Keratinocyte (primary cell): ENCODE measurements at regions not wholly inside any gene's neighbourhood (a gene's known extent, or its start where the extent isn't known, plus 50 kb on each side); places are given as distances from the start of the nearest gene placed in this dataset.

ENCODE experiments used
- DNase-seq: peaks from one replicate; pipeline ENCODE4 v3.0.0-alpha.2; 2011; ENCODE audit warnings: low read depth, missing footprints, low spot score
- FAIRE-seq: peaks from 2 replicates; lab custom pipeline; 2011; peaks lifted over from hg19 to GRCh38; lab: Jason Lieb, UNC
- H2AFZ ChIP-seq: 2 replicates; pipeline ENCODE4 v1.6.0; 2012; ENCODE audit warnings: low read length, control low read depth, inconsistent platforms; ENCODE audit not compliant: control insufficient read depth
- H3K27ac ChIP-seq: 2 replicates; pipeline ENCODE4 v1.5.1; 2011; ENCODE audit warnings: low read length; ENCODE audit not compliant: control insufficient read depth, insufficient read depth
- H3K27me3 ChIP-seq: 3 replicates; pipeline ENCODE4 v1.6.0; 2011; ENCODE audit warnings: low read length; ENCODE audit not compliant: control insufficient read depth, insufficient read depth; ENCODE audit errors: extremely low read depth
- H3K36me3 ChIP-seq, 2 experiments: 2 replicates in 1 of 2; 3 replicates in 1 of 2; pipeline ENCODE4 v1.5.1; 2011; ENCODE audit warnings: low read length in 2 of 2, mild to moderate bottlenecking in 1 of 2; ENCODE audit not compliant: control insufficient read depth in 2 of 2, insufficient read depth in 2 of 2; ENCODE audit errors: extremely low read depth in 1 of 2
- H3K4me1 ChIP-seq: 3 replicates; pipeline ENCODE4 v1.5.1; 2011; ENCODE audit warnings: low read length; ENCODE audit not compliant: control insufficient read depth, insufficient read depth; ENCODE audit errors: extremely low read depth
- H3K4me2 ChIP-seq: 3 replicates; pipeline ENCODE4 v1.6.0; 2011; ENCODE audit warnings: low read depth, low read length; ENCODE audit not compliant: control insufficient read depth, insufficient read depth; ENCODE audit errors: extremely low read depth
- H3K4me3 ChIP-seq, 3 experiments: fragments of 200-600 bp in 1 of 3; sonication (generic) in 1 of 3; 2 replicates in 2 of 3; 3 replicates in 1 of 3; pipeline ENCODE4 v1.5.1; 2011 to 2016; ENCODE audit warnings: low read length in 3 of 3, mild to moderate bottlenecking in 3 of 3, control low read depth in 2 of 3, inconsistent platforms in 1 of 3, low read depth in 1 of 3, mixed read lengths in 1 of 3, mixed run types in 1 of 3, moderate library complexity in 1 of 3; ENCODE audit not compliant: control insufficient read depth in 2 of 3, insufficient read depth in 2 of 3; ENCODE audit errors: extremely low read depth in 1 of 3
- H3K79me2 ChIP-seq: 2 replicates; pipeline ENCODE4 v1.6.0; 2012; ENCODE audit warnings: low read length; ENCODE audit not compliant: control insufficient read depth, insufficient read depth
- H3K9ac ChIP-seq: 3 replicates; pipeline ENCODE4 v1.6.0; 2011; ENCODE audit warnings: low read length; ENCODE audit not compliant: control insufficient read depth, insufficient read depth; ENCODE audit errors: extremely low read depth
- H3K9me1 ChIP-seq: 3 replicates; pipeline ENCODE4 v1.6.0; 2011; ENCODE audit warnings: low read length; ENCODE audit not compliant: control insufficient read depth, insufficient read depth; ENCODE audit errors: extremely low read depth
- H3K9me3 ChIP-seq: 2 replicates; pipeline ENCODE4 v1.5.1; 2012; ENCODE audit warnings: low read depth, low read length; ENCODE audit not compliant: control insufficient read depth
- H4K20me1 ChIP-seq: 3 replicates; pipeline ENCODE4 v1.6.0; 2011; ENCODE audit warnings: low read length; ENCODE audit not compliant: control insufficient read depth, insufficient read depth; ENCODE audit errors: extremely low read depth
- EZH2 ChIP-seq: IDR thresholded peaks from one replicate; pipeline ENCODE4 v1.6.1; 2012; ENCODE audit warnings: inconsistent platforms, mild to moderate bottlenecking, low read length, moderate library complexity
- dilution Hi-C: fragments of 300-500 bp; cut with MboI; formaldehyde crosslinking; loops from one replicate; pipeline ENCODE4 v1.7.0; 2020; ENCODE audit warnings: low sequenced_read_pairs; ENCODE audit not compliant: extremely low pct_ligation_motif_present
- TF ChIP-seq, protein P1 (sequence below), 3 experiments: IDR thresholded peaks in 1 of 3; conservative IDR thresholded peaks in 1 of 3; optimal IDR thresholded peaks in 1 of 3; 2 replicates in 2 of 3; 3 replicates in 1 of 3; pipeline versions ENCODE3 to v1.5.1; 2011; ENCODE audit warnings: low read length in 3 of 3, mild to moderate bottlenecking in 3 of 3, moderate library complexity in 2 of 3, control low read depth in 1 of 3, inconsistent platforms in 1 of 3; ENCODE audit not compliant: insufficient read depth in 2 of 3; ENCODE audit errors: extremely low read depth in 1 of 3

DNA sequence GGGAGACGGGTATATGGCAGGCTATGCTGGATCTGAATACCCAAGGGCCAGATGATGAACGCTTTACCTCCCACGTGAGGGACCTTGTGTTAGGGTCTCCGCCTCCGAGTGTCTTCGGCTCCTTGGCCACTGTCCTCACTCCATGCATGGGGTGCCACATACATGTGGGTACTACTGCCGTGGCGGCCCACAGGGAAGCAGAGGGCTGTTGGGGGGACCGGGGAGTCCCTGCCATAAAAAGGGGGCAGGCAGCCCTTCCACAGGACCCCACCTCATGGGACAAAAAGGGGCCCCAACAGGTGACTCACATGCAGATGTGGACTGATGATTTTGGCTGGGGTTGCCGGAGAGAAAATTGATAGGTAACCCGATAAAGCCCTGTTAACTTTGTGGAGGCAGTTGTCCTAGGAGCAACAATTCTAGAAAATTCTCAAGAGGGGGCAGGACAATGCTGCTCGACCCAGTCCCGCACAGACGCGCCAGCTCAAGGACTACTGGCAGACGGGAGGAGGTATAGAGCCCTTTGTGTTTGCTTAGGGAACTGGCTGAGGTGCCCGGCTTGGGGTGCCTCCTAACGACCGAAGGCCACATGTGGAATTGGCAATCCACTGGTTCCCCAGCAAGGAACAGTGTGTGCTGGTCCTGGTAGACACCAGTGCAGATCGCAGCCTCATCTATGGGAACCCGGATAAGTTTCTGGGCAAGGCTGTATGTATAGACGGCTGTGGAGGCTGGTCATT is 695.7 kb upstream of the AGA start:
- DNase-seq (no peak), FAIRE-seq (no peak)
- H3K27ac ChIP-seq, result no peak overlapping the region
- H3K9ac ChIP-seq, result no peak overlapping the region
- no peak overlapping the region for H3K4me2 ChIP-seq
- H3K27me3 ChIP-seq, result no peaks in the 10 kb centered on the region
- no peaks in the 10 kb centered on the region for H3K9me3 ChIP-seq
- H3K36me3 ChIP-seq, result no peaks in the 10 kb centered on the region
- TF ChIP-seq EZH2, result no peak
- TF ChIP-seq, protein P1, sequence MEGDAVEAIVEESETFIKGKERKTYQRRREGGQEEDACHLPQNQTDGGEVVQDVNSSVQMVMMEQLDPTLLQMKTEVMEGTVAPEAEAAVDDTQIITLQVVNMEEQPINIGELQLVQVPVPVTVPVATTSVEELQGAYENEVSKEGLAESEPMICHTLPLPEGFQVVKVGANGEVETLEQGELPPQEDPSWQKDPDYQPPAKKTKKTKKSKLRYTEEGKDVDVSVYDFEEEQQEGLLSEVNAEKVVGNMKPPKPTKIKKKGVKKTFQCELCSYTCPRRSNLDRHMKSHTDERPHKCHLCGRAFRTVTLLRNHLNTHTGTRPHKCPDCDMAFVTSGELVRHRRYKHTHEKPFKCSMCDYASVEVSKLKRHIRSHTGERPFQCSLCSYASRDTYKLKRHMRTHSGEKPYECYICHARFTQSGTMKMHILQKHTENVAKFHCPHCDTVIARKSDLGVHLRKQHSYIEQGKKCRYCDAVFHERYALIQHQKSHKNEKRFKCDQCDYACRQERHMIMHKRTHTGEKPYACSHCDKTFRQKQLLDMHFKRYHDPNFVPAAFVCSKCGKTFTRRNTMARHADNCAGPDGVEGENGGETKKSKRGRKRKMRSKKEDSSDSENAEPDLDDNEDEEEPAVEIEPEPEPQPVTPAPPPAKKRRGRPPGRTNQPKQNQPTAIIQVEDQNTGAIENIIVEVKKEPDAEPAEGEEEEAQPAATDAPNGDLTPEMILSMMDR (optimal IDR thresholded peaks at IDR 0.05 in 1 of 3, IDR thresholded peaks at IDR 0.05 in 1 of 3, conservative IDR thresholded peaks at IDR 0.05 in 1 of 3; ENCODE audit: extremely low read depth in 1 of 3, insufficient read depth in 2 of 3, low read length in 3 of 3), result no peak
- no peaks in the 10 kb centered on the region for H3K4me1 ChIP-seq
- H4K20me1 ChIP-seq, result no peaks in the 10 kb centered on the region
- H2AFZ ChIP-seq, result no peak overlapping the region
- no peak overlapping the region for H3K4me3 ChIP-seq
- dilution Hi-C loops, result no loop called here
- no peaks in the 10 kb centered on the region for H3K9me1 ChIP-seq
- H3K79me2 ChIP-seq, result no peaks in the 10 kb centered on the region

DNA sequence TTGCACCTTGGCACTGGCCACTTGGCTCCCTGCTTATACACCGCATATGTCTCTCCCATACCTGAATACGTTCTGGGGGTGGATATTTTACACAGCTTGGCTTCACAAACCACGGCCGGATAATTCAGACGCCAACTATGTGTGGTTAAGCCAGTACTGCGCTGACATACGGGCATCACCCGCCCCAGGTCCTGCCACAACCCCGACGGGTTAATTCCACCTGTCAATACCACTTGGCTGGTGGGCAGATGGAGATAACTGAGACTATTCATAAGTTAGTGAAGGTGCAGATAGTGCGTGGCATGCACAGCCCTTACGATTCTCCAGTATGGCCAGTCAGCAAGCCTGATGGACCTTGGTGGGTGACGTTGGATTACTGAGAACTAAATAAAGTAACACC is 696.3 kb upstream of the AGA start:
- Histone ChIP-seq H3K79me2 (no peaks in the 10 kb centered on the region), H3K9me3 (no peaks in the 10 kb centered on the region), H3K9ac (no peak overlapping the region), H3K4me3 (no peak overlapping the region), H2AFZ (no peak overlapping the region), H3K4me2 (no peak overlapping the region), H3K27me3 (no peaks in the 10 kb centered on the region), H4K20me1 (no peaks in the 10 kb centered on the region), H3K4me1 (no peaks in the 10 kb centered on the region), H3K27ac (no peak overlapping the region), H3K36me3 (no peaks in the 10 kb centered on the region), H3K9me1 (no peaks in the 10 kb centered on the region)
- TF ChIP-seq EZH2, result no peak
- TF ChIP-seq, protein P1 (optimal IDR thresholded peaks at IDR 0.05 in 1 of 3, IDR thresholded peaks at IDR 0.05 in 1 of 3, conservative IDR thresholded peaks at IDR 0.05 in 1 of 3; ENCODE audit: extremely low read depth in 1 of 3, insufficient read depth in 2 of 3, low read length in 3 of 3), result no peak
- DNase-seq, result no peak
- dilution Hi-C loops, result no loop called here
- no peak for FAIRE-seq
